HEK293 (cell line): ENCODE measurements at regions not wholly inside any gene's neighbourhood (a gene's known extent, or its start where the extent isn't known, plus 50 kb on each side); places are given as distances from the start of the nearest gene placed in this dataset.
A peak's percentile ranks its signal among the peaks of the same experiment; 100 is the strongest.

ENCODE experiments used
- CTCF ChIA-PET: fragments of 350-600 bp; formaldehyde crosslinking; extraction: SDS; loops from one replicate; lab custom pipeline; 2021; ENCODE audit warnings: antibody characterized with exemption; lab: Yijun Ruan, JAX
- POLR2A ChIA-PET: fragments of 300-600 bp; formaldehyde crosslinking; extraction: SDS; loops from one replicate; lab custom pipeline; 2020; ENCODE audit warnings: antibody characterized with exemption, inconsistent platforms; lab: Yijun Ruan, JAX
- H3K27ac ChIP-seq: fragments of 200-500 bp; sonication (Bioruptor generic); 2 replicates; pipeline ENCODE4 v1.5.1; 2014; ENCODE audit warnings: low read depth, low read length, control low read depth, inconsistent platforms; ENCODE audit errors: extremely low read depth
- H3K36me3 ChIP-seq, 2 experiments: fragments of 200-500 bp in 1 of 2; sonication (Bioruptor generic) in 1 of 2; 1 replicate in 1 of 2; 2 replicates in 1 of 2; pipeline ENCODE4 v1.5.1; 2014 to 2017; ENCODE audit warnings: inconsistent platforms in 2 of 2, low read length in 2 of 2; ENCODE audit not compliant: control insufficient read depth in 2 of 2, insufficient read depth in 1 of 2
- H3K4me1 ChIP-seq: fragments of 200-500 bp; sonication (Bioruptor generic); 2 replicates; pipeline ENCODE4 v1.5.1; 2014; ENCODE audit warnings: mild to moderate bottlenecking, low read length, inconsistent platforms; ENCODE audit not compliant: control insufficient read depth, insufficient read depth
- H3K4me3 ChIP-seq: 2 replicates; pipeline ENCODE4 v1.5.1; 2011; ENCODE audit warnings: low read depth, mild to moderate bottlenecking, control low read depth, low read length, moderate library complexity
- H3K9me3 ChIP-seq: fragments of 200-500 bp; sonication (Bioruptor generic); 2 replicates; pipeline ENCODE4 v1.5.1; 2014; ENCODE audit warnings: low read depth, low read length, inconsistent platforms; ENCODE audit not compliant: control insufficient read depth, insufficient read depth
- BCL11A ChIP-seq: fragments of 450-650 bp; formaldehyde crosslinking; IDR thresholded peaks from 2 replicates; pipeline ENCODE4 v1.5.1; 2016; ENCODE audit warnings: low read depth, missing biosample characterization, missing genetic modification characterization
- FEZF1 ChIP-seq: fragments of 450-650 bp; formaldehyde crosslinking; IDR thresholded peaks from 2 replicates; pipeline ENCODE4 v1.5.1; 2016; ENCODE audit warnings: missing biosample characterization, missing genetic modification characterization
- OSR2 ChIP-seq: fragments of 450-650 bp; formaldehyde crosslinking; IDR thresholded peaks from 2 replicates; pipeline ENCODE4 v1.5.1; 2016; ENCODE audit warnings: missing biosample characterization, missing genetic modification characterization
- PRDM10 ChIP-seq: fragments of 450-650 bp; formaldehyde crosslinking; IDR thresholded peaks from 2 replicates; pipeline ENCODE4 v1.5.1; 2016; ENCODE audit warnings: missing biosample characterization, missing genetic modification characterization
- PRDM6 ChIP-seq: fragments of 450-650 bp; formaldehyde crosslinking; IDR thresholded peaks from 2 replicates; pipeline ENCODE4 v1.5.1; 2017; ENCODE audit warnings: missing biosample characterization, missing genetic modification characterization
- RBAK ChIP-seq: fragments of 450-650 bp; formaldehyde crosslinking; IDR thresholded peaks from 2 replicates; pipeline ENCODE4 v1.5.1; 2016; ENCODE audit warnings: missing biosample characterization, missing genetic modification characterization
- SCRT1 ChIP-seq: fragments of 450-650 bp; formaldehyde crosslinking; IDR thresholded peaks from 2 replicates; pipeline ENCODE4 v1.5.1; 2016; ENCODE audit warnings: missing biosample characterization, missing genetic modification characterization, borderline replicate concordance
- SCRT2 ChIP-seq: fragments of 450-650 bp; formaldehyde crosslinking; IDR thresholded peaks from 2 replicates; pipeline ENCODE4 v1.5.1; 2016; ENCODE audit warnings: missing biosample characterization, missing genetic modification characterization
- TCF7L2 ChIP-seq: IDR thresholded peaks from 2 replicates; pipeline ENCODE4 v1.6.1; 2011; ENCODE audit warnings: low read depth, mild to moderate bottlenecking, inconsistent platforms, low read length, moderate library complexity, borderline replicate concordance
- ZBTB11 ChIP-seq: fragments of 450-650 bp; formaldehyde crosslinking; conservative IDR thresholded peaks from 2 replicates; pipeline ENCODE4 v1.5.1; 2016; ENCODE audit warnings: low read depth, missing biosample characterization, missing genetic modification characterization
- ZFHX2 ChIP-seq: fragments of 450-650 bp; formaldehyde crosslinking; conservative IDR thresholded peaks from 2 replicates; pipeline ENCODE4 v1.5.1; 2016; ENCODE audit warnings: missing biosample characterization, missing genetic modification characterization
- ZIC2 ChIP-seq: fragments of 450-650 bp; formaldehyde crosslinking; IDR thresholded peaks from 2 replicates; pipeline ENCODE4 v1.5.1; 2016; ENCODE audit warnings: missing biosample characterization, missing genetic modification characterization
- ZNF362 ChIP-seq: fragments of 450-650 bp; formaldehyde crosslinking; IDR thresholded peaks from 2 replicates; pipeline ENCODE4 v1.5.1; 2016; ENCODE audit warnings: missing biosample characterization, missing genetic modification characterization
- ZNF423 ChIP-seq: fragments of 450-650 bp; formaldehyde crosslinking; IDR thresholded peaks from 2 replicates; pipeline ENCODE4 v1.5.1; 2016; ENCODE audit warnings: missing biosample characterization, missing genetic modification characterization
- ZNF518A ChIP-seq: fragments of 450-650 bp; formaldehyde crosslinking; conservative IDR thresholded peaks from 2 replicates; pipeline ENCODE4 v1.5.1; 2016; ENCODE audit warnings: low read depth, missing biosample characterization, missing genetic modification characterization
- ZNF561 ChIP-seq: fragments of 450-650 bp; IDR thresholded peaks from 2 replicates; pipeline ENCODE4 v1.5.1; 2018; ENCODE audit warnings: missing biosample characterization, missing genetic modification characterization, borderline replicate concordance
- ZNF704 ChIP-seq: fragments of 450-650 bp; formaldehyde crosslinking; IDR thresholded peaks from 2 replicates; pipeline ENCODE4 v1.5.1; 2016; ENCODE audit warnings: missing biosample characterization, missing genetic modification characterization

- TF ChIP-seq ZNF423 (tag by site-specific recombination) (no peak), ZIC2 (tag by site-specific recombination) (peak; percentile 59), ZNF561 (tag by site-specific recombination) (peak; percentile 85), SCRT2 (tag by site-specific recombination) (0 out of 2 replicates have a peak, but pooled peaks have one; percentile 30), RBAK (no peak), OSR2 (tag by site-specific recombination) (0 out of 2 replicates have a peak, but pooled peaks have one; percentile 13), FEZF1 (0 out of 2 replicates have a peak, but pooled peaks have one; percentile 9), PRDM6 (tag by site-specific recombination) (peak; percentile 59)
- ChIA-PET POLR2A (no interaction called here), CTCF (no interaction called here)
- Histone ChIP-seq H3K36me3 (no peaks in the 10 kb centered on the region), H3K27ac (no peak overlapping the region), H3K9me3 (no peaks in the 10 kb centered on the region), H3K4me3 (no peak overlapping the region), H3K4me1 (peaks cover 28% of the 10 kb centered on the region)
Observed at GRCh38 chr12:94769047-94769420, 118.7 kb upstream of the TMCC3 start.

GRCh38 chr12:94768398-94769046 is 118.2 kb upstream of the TMCC3 start:
- no peaks in the 10 kb centered on the region for H3K36me3 ChIP-seq
- CTCF ChIA-PET, result no interaction called here
- H3K27ac ChIP-seq, result no peak overlapping the region
- no peak overlapping the region for H3K4me3 ChIP-seq
- no peaks in the 10 kb centered on the region for H3K9me3 ChIP-seq
- POLR2A ChIA-PET, result no interaction called here
- H3K4me1 ChIP-seq, result peaks cover 28% of the 10 kb centered on the region
- TF ChIP-seq PRDM10 (tag by site-specific recombination) (peak; percentile 78), ZFHX2 (tag by site-specific recombination) (no peak), ZNF704 (tag by site-specific recombination) (no peak), TCF7L2 (no peak), ZBTB11 (tag by site-specific recombination) (no peak), ZNF518A (tag by site-specific recombination) (no peak), ZNF362 (tag by site-specific recombination) (no peak), SCRT2 (tag by site-specific recombination) (peak; percentile 90), SCRT1 (0 out of 2 replicates have a peak, but pooled peaks have one; percentile 47), BCL11A (tag by site-specific recombination) (no peak)
